Occipital lobe (tissue), 1 donor: ENCODE measurements at regions not wholly inside any gene's neighbourhood (a gene's known extent, or its start where the extent isn't known, plus 50 kb on each side); places are given as distances from the start of the nearest gene placed in this dataset.
"Not testable (repeated sequence)": the region's sequence is repeated elsewhere in the genome, so short reads cannot be mapped to it uniquely, and the experiment has no call there.

ENCODE experiments used
- DNase-seq: peaks from one replicate; lab custom pipeline; 2025; lab: John Stamatoyannopoulos, UW

GRCh38 chr7:152905949-152906348 is 146.4 kb downstream of the ACTR3B start:
- no peak for DNase-seq

- DNase-seq, result no peak
Observed at GRCh38 chr7:152907042-152907761, 147.7 kb downstream of the ACTR3B start.

GRCh38 chr7:152909280-152909679 is 149.7 kb downstream of the ACTR3B start:
- DNase-seq, result no peak

GRCh38 chr7:152909683-152910544 is 150.4 kb downstream of the ACTR3B start:
- DNase-seq, result no peak

- DNase-seq, result no peak
Observed at GRCh38 chr7:152910545-152911225, 151.1 kb downstream of the ACTR3B start.

GRCh38 chr7:152911226-152911560 is 151.6 kb downstream of the ACTR3B start:
- DNase-seq, result no peak

- DNase-seq, result no peak
Observed at GRCh38 chr7:152911922-152912321, 152.4 kb downstream of the ACTR3B start.

- DNase-seq, result no peak
Observed at GRCh38 chr7:152912511-152912910, 153.0 kb downstream of the ACTR3B start.

- DNase-seq, result no peak
Observed at GRCh38 chr7:152913492-152913891, 153.9 kb downstream of the ACTR3B start.

GRCh38 chr7:152914014-152914844 is 154.7 kb downstream of the ACTR3B start:
- no peak for DNase-seq

GRCh38 chr7:152914845-152915102 is 155.2 kb downstream of the ACTR3B start:
- DNase-seq, result not testable (repeated sequence)

GRCh38 chr7:152922318-152923081 is 162.9 kb downstream of the ACTR3B start:
- DNase-seq, result no peak

GRCh38 chr7:152923711-152924110 is 164.2 kb downstream of the ACTR3B start:
- DNase-seq, result no peak

GRCh38 chr7:152924238-152924637 is 164.7 kb downstream of the ACTR3B start:
- no peak for DNase-seq

- no peak for DNase-seq
Observed at GRCh38 chr7:152924826-152925411, 165.4 kb downstream of the ACTR3B start.

GRCh38 chr7:152925412-152926147 is 166.0 kb downstream of the ACTR3B start:
- no peak for DNase-seq

- DNase-seq, result no peak
Observed at GRCh38 chr7:152931633-152932032, 172.1 kb downstream of the ACTR3B start.

GRCh38 chr7:152937282-152937681 is 177.7 kb downstream of the ACTR3B start:
- no peak for DNase-seq

GRCh38 chr7:152946616-152947015 is 187.1 kb downstream of the ACTR3B start:
- not testable (repeated sequence) for DNase-seq

GRCh38 chr7:152947686-152948085 is 188.1 kb downstream of the ACTR3B start:
- DNase-seq, result no peak
